BE2C (cell line): ENCODE measurements at regions not wholly inside any gene's neighbourhood (a gene's known extent, or its start where the extent isn't known, plus 50 kb on each side); places are given as distances from the start of the nearest gene placed in this dataset.

ENCODE experiments used
- DNase-seq: peaks from one replicate; pipeline ENCODE4 v3.0.0-alpha.2; 2020
- H3K27me3 ChIP-seq: fragments of 250-450 bp; sonication (Bioruptor Pico); 2 replicates; pipeline ENCODE4 v1.5.1; 2020; ENCODE audit warnings: mild to moderate bottlenecking
- H3K36me3 ChIP-seq: fragments of 250-450 bp; sonication (Bioruptor Pico); 2 replicates; pipeline ENCODE4 v1.5.1; 2020; ENCODE audit warnings: mild to moderate bottlenecking
- H3K4me1 ChIP-seq: fragments of 250-450 bp; sonication (Bioruptor Pico); 2 replicates; pipeline ENCODE4 v1.5.1; 2020
- H3K4me3 ChIP-seq: 2 replicates; pipeline ENCODE4 v1.5.1; 2011; ENCODE audit warnings: low read depth, low read length
- H3K9me3 ChIP-seq: fragments of 250-450 bp; sonication (Bioruptor Pico); 2 replicates; pipeline ENCODE4 v1.5.1; 2020
- TF ChIP-seq, protein P1 (sequence below): IDR thresholded peaks from 2 replicates; pipeline ENCODE4 v1.5.1; 2012; ENCODE audit warnings: mild to moderate bottlenecking, low read depth, low read length

GRCh38 chr1:38300616-38301015 lies 254.0 kb upstream of the POU3F1 start:
- no peaks in the 10 kb centered on the region for H3K27me3 ChIP-seq
- no peaks in the 10 kb centered on the region for H3K4me1 ChIP-seq
- no peaks in the 10 kb centered on the region for H3K36me3 ChIP-seq
- H3K4me3 ChIP-seq, result no peak overlapping the region
- no peaks in the 10 kb centered on the region for H3K9me3 ChIP-seq
- TF ChIP-seq, protein P1, sequence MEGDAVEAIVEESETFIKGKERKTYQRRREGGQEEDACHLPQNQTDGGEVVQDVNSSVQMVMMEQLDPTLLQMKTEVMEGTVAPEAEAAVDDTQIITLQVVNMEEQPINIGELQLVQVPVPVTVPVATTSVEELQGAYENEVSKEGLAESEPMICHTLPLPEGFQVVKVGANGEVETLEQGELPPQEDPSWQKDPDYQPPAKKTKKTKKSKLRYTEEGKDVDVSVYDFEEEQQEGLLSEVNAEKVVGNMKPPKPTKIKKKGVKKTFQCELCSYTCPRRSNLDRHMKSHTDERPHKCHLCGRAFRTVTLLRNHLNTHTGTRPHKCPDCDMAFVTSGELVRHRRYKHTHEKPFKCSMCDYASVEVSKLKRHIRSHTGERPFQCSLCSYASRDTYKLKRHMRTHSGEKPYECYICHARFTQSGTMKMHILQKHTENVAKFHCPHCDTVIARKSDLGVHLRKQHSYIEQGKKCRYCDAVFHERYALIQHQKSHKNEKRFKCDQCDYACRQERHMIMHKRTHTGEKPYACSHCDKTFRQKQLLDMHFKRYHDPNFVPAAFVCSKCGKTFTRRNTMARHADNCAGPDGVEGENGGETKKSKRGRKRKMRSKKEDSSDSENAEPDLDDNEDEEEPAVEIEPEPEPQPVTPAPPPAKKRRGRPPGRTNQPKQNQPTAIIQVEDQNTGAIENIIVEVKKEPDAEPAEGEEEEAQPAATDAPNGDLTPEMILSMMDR, result no peak
- no peak for DNase-seq

GRCh38 chr1:38297842-38298241 lies 251.2 kb upstream of the POU3F1 start:
- no peaks in the 10 kb centered on the region for H3K4me1 ChIP-seq
- no peak overlapping the region for H3K4me3 ChIP-seq
- H3K9me3 ChIP-seq, result no peaks in the 10 kb centered on the region
- H3K27me3 ChIP-seq, result no peaks in the 10 kb centered on the region
- no peaks in the 10 kb centered on the region for H3K36me3 ChIP-seq
- TF ChIP-seq, protein P1, result no peak
- DNase-seq, result no peak

GRCh38 chr1:38297246-38297645 lies 250.7 kb upstream of the POU3F1 start:
- Histone ChIP-seq H3K4me1 (no peaks in the 10 kb centered on the region), H3K36me3 (no peaks in the 10 kb centered on the region), H3K9me3 (no peaks in the 10 kb centered on the region), H3K27me3 (no peaks in the 10 kb centered on the region), H3K4me3 (no peak overlapping the region)
- no peak for DNase-seq
- TF ChIP-seq, protein P1, result no peak

DNA sequence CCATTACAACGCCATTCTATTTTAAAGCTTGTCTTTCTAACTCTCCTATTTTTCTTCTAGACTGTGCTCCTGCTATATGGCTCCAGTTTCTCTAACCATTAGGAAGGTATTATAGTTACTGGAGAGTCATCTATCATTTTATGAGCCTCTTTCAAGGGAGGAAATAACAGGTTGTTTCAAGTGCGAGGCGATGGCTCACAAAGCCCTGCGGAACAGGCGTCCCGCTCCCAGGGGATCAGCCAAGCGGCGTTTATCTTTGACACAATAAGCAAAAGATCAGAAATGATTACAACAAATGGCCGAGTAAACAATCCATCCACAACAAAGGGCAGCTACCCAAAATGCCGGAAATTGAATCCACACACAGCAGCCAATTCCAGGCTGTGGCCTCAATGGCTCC lies 249.5 kb upstream of the POU3F1 start:
- H3K36me3 ChIP-seq, result no peaks in the 10 kb centered on the region
- TF ChIP-seq, protein P1, result no peak
- H3K27me3 ChIP-seq, result no peaks in the 10 kb centered on the region
- no peak for DNase-seq
- no peaks in the 10 kb centered on the region for H3K4me1 ChIP-seq
- no peaks in the 10 kb centered on the region for H3K9me3 ChIP-seq
- no peak overlapping the region for H3K4me3 ChIP-seq

- DNase-seq, result no peak
- H3K27me3 ChIP-seq, result no peaks in the 10 kb centered on the region
- no peaks in the 10 kb centered on the region for H3K4me1 ChIP-seq
- no peak overlapping the region for H3K4me3 ChIP-seq
- H3K36me3 ChIP-seq, result no peaks in the 10 kb centered on the region
- TF ChIP-seq, protein P1, result no peak
- no peaks in the 10 kb centered on the region for H3K9me3 ChIP-seq
Measured at GRCh38 chr1:38293567-38293966, 247.0 kb upstream of the POU3F1 start.

DNA sequence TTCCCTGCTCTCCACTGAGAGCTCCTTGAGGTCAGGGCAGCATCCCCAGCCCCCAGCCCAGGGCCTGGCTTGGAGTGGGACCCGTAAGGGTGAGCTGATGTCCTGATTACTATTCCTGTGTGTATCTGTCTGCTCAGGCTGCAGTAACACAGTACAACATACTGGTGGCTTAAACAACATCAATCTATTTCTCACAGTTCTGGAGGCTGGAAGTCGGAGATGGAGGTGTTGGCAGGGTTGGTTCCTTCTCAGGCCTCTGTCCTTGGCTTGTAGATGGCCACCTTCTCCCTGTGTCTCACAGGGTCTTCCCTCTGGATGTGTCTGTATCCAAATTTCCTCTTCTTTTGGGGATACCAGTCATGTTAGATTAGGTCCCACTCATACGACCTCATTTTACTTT lies 246.4 kb upstream of the POU3F1 start:
- DNase-seq, result no peak
- TF ChIP-seq, protein P1, result no peak
- H3K27me3 ChIP-seq, result no peaks in the 10 kb centered on the region
- no peaks in the 10 kb centered on the region for H3K4me1 ChIP-seq
- no peaks in the 10 kb centered on the region for H3K9me3 ChIP-seq
- H3K4me3 ChIP-seq, result no peak overlapping the region
- no peaks in the 10 kb centered on the region for H3K36me3 ChIP-seq
